ENCODE measurements at regions not wholly inside any gene's neighbourhood (a gene's known extent, or its start where the extent isn't known, plus 50 kb on each side); places are given as distances from the start of the nearest gene placed in this dataset.
"Not testable (repeated sequence)": the region's sequence is repeated elsewhere in the genome, so short reads cannot be mapped to it uniquely, and the experiment has no call there.

GRCh38 chr11:115607621-115608221, 103.5 kb upstream of the CADM1 start:
- Histone ChIP-seq H3K36me3 (no peaks in the 10 kb centered on the region), H3K9me3 (no peaks in the 10 kb centered on the region), H3K27ac (no peak overlapping the region), H3K4me1 (no peaks in the 10 kb centered on the region), H3K27me3 (no peaks in the 10 kb centered on the region), H3K4me3 (no peak overlapping the region)
- TF ChIP-seq POLR2AphosphoS5 (IDR thresholded peaks at IDR 0.05; ENCODE audit: insufficient read depth in 1 of 2, low read depth in 1 of 2) = no peak
- no peak for TF ChIP-seq CTCF (IDR thresholded peaks at IDR 0.05)
- no peak for TF ChIP-seq POLR2A (IDR thresholded peaks at IDR 0.05)
- no peak for DNase-seq (ENCODE audit: extremely low spot score in 2 of 2)
- intact Hi-C loops (cut with DNase I) = no loop called here

- DNase-seq (ENCODE audit: extremely low spot score in 2 of 2) = no peak
- Histone ChIP-seq H3K9me3 (no peaks in the 10 kb centered on the region), H3K36me3 (no peaks in the 10 kb centered on the region), H3K4me1 (no peaks in the 10 kb centered on the region), H3K27me3 (no peaks in the 10 kb centered on the region), H3K27ac (no peak overlapping the region), H3K4me3 (no peak overlapping the region)
- intact Hi-C loops (cut with DNase I) = no loop called here
- no peak for TF ChIP-seq CTCF (IDR thresholded peaks at IDR 0.05)
- TF ChIP-seq POLR2AphosphoS5 (IDR thresholded peaks at IDR 0.05; ENCODE audit: insufficient read depth in 1 of 2, low read depth in 1 of 2) = no peak
- no peak for TF ChIP-seq POLR2A (IDR thresholded peaks at IDR 0.05)
Measured at GRCh38 chr11:115606498-115607220, 102.4 kb upstream of the CADM1 start.

- intact Hi-C loops (cut with DNase I) = no loop called here
- DNase-seq (ENCODE audit: extremely low spot score in 2 of 2) = no peak
- Histone ChIP-seq H3K4me3 (no peak overlapping the region), H3K27ac (no peak overlapping the region), H3K27me3 (no peaks in the 10 kb centered on the region), H3K9me3 (no peaks in the 10 kb centered on the region), H3K36me3 (no peaks in the 10 kb centered on the region), H3K4me1 (no peaks in the 10 kb centered on the region)
- TF ChIP-seq POLR2AphosphoS5 (IDR thresholded peaks at IDR 0.05; ENCODE audit: insufficient read depth in 1 of 2, low read depth in 1 of 2) (no peak), POLR2A (IDR thresholded peaks at IDR 0.05) (no peak), CTCF (IDR thresholded peaks at IDR 0.05) (no peak)
Measured at GRCh38 chr11:115605871-115606497, 101.8 kb upstream of the CADM1 start.

- H3K4me3 ChIP-seq; H3K9me3 ChIP-seq; H3K4me1 ChIP-seq; DNase-seq (ENCODE audit: extremely low spot score in 2 of 2); H3K27me3 ChIP-seq; intact Hi-C loops (cut with DNase I); H3K36me3 ChIP-seq; H3K27ac ChIP-seq: not testable (repeated sequence)
Measured at GRCh38 chr11:115605397-115605796, 101.2 kb upstream of the CADM1 start.

GRCh38 chr11:115599125-115599524, 94.9 kb upstream of the CADM1 start:
- intact Hi-C loops (cut with DNase I) = no loop called here
- H3K27ac ChIP-seq = no peak overlapping the region
- H3K27me3 ChIP-seq = no peaks in the 10 kb centered on the region
- no peak for DNase-seq (ENCODE audit: extremely low spot score in 2 of 2)
- TF ChIP-seq POLR2AphosphoS5 (IDR thresholded peaks at IDR 0.05; ENCODE audit: insufficient read depth in 1 of 2, low read depth in 1 of 2) (no peak), CTCF (IDR thresholded peaks at IDR 0.05) (no peak), POLR2A (IDR thresholded peaks at IDR 0.05) (no peak)
- H3K36me3 ChIP-seq = no peaks in the 10 kb centered on the region
- H3K4me1 ChIP-seq = no peaks in the 10 kb centered on the region
- H3K9me3 ChIP-seq = no peaks in the 10 kb centered on the region
- H3K4me3 ChIP-seq = no peak overlapping the region
